ENCODE measurements at regions not wholly inside any gene's neighbourhood (a gene's known extent, or its start where the extent isn't known, plus 50 kb on each side); places are given as distances from the start of the nearest gene placed in this dataset.

DNA sequence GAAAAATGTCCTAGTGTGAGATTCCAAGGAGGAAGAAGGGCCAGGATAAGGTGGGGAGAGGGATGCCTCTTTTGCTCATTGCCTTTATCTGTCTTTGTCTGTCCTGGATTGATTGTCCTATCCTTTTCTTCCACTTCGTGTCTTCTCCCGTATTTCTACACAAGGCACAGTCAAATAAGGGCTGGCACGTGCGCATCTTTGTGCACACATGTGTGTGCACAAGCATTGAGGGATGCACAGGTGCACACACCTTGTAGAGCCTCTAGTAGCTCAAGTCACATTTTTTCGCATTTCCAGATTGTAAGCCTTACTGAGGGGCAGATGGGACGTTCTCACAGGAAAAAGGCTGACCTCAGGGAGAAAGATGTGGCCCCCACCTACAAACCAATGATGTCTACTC lies 170.2 kb upstream of the TNP1 start:
- H3K9me3 ChIP-seq (ENCODE audit: control insufficient read depth, insufficient read depth, low read length): no peaks in the 10 kb centered on the region
- no peak for TF ChIP-seq CTCF (IDR thresholded peaks at IDR 0.05; ENCODE audit: low read depth, low read length, poor library complexity, severe bottlenecking)
- no peak for TF ChIP-seq EZH2phosphoT487 (IDR thresholded peaks at IDR 0.05; ENCODE audit: borderline replicate concordance, low read length)
- no peaks in the 10 kb centered on the region for H3K9me2 ChIP-seq (replicated peaks; ENCODE audit: control insufficient read depth, low read length)
- H3K27me3 ChIP-seq (ENCODE audit: control insufficient read depth, low read length): no peaks in the 10 kb centered on the region
- no peaks in the 10 kb centered on the region for H3F3A ChIP-seq (ENCODE audit: control insufficient read depth, insufficient read depth)
- H3K79me2 ChIP-seq (ENCODE audit: control insufficient read depth, low read length): no peaks in the 10 kb centered on the region
- H3K36me3 ChIP-seq (ENCODE audit: control insufficient read depth, low read length): no peaks in the 10 kb centered on the region
- H3K4me2 ChIP-seq (ENCODE audit: low read length): no peak overlapping the region
- no peak overlapping the region for H3K4me3 ChIP-seq (ENCODE audit: low read length)
- no peaks in the 10 kb centered on the region for H3K4me1 ChIP-seq (ENCODE audit: control insufficient read depth, low read length)
- no peak overlapping the region for H3K27ac ChIP-seq (ENCODE audit: low read depth, low read length)
- H4K20me1 ChIP-seq (ENCODE audit: control insufficient read depth, insufficient read depth, low read depth, low read length): no peaks in the 10 kb centered on the region

- no peaks in the 10 kb centered on the region for H3K27me3 ChIP-seq (ENCODE audit: control insufficient read depth, low read length)
- H3K9me2 ChIP-seq (replicated peaks; ENCODE audit: control insufficient read depth, low read length): no peaks in the 10 kb centered on the region
Measured at GRCh38 chr2:217028128-217028527, 168.3 kb upstream of the TNP1 start.

DNA sequence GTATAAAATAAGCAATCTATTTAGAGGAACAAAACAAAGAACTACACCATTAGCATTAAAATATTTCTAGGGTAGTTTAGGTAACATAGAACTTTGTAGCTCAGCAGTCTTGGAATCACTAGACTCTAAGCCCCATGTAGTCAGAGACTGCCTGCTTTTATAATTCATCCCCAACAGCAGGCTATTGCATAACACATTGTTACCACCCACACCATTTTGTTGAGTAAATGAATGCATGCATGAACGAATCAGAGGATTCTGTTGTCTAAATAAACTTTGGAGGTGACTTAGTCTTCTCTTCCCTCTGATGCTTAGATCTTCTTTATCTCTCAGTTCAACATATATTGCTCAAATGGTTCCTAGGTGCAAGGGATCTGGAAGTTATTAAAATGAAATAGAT lies 167.6 kb upstream of the TNP1 start:
- Histone ChIP-seq H3K9me2 (replicated peaks; ENCODE audit: control insufficient read depth, low read length) (no peaks in the 10 kb centered on the region), H3K9me3 (ENCODE audit: control insufficient read depth, insufficient read depth, low read length) (no peaks in the 10 kb centered on the region), H3K4me2 (ENCODE audit: low read length) (no peak overlapping the region), H4K20me1 (ENCODE audit: control insufficient read depth, insufficient read depth, low read depth, low read length) (no peaks in the 10 kb centered on the region), H3K4me1 (ENCODE audit: control insufficient read depth, low read length) (no peaks in the 10 kb centered on the region), H3K79me2 (ENCODE audit: control insufficient read depth, low read length) (no peaks in the 10 kb centered on the region), H3F3A (ENCODE audit: control insufficient read depth, insufficient read depth) (no peaks in the 10 kb centered on the region), H3K36me3 (ENCODE audit: control insufficient read depth, low read length) (no peaks in the 10 kb centered on the region), H3K4me3 (ENCODE audit: low read length) (no peak overlapping the region), H3K27me3 (ENCODE audit: control insufficient read depth, low read length) (no peaks in the 10 kb centered on the region), H3K27ac (ENCODE audit: low read depth, low read length) (no peak overlapping the region)
- TF ChIP-seq CTCF (IDR thresholded peaks at IDR 0.05; ENCODE audit: low read depth, low read length, poor library complexity, severe bottlenecking) (no peak), EZH2phosphoT487 (IDR thresholded peaks at IDR 0.05; ENCODE audit: borderline replicate concordance, low read length) (no peak)

More at GRCh38 chr2:217028128-217028527, 168.3 kb upstream of the TNP1 start:
- H3F3A ChIP-seq (ENCODE audit: control insufficient read depth, insufficient read depth): no peaks in the 10 kb centered on the region
- H3K79me2 ChIP-seq (ENCODE audit: control insufficient read depth, low read length): no peaks in the 10 kb centered on the region
- H3K27ac ChIP-seq (ENCODE audit: low read depth, low read length): no peak overlapping the region
- no peak overlapping the region for H3K4me2 ChIP-seq (ENCODE audit: low read length)
- no peaks in the 10 kb centered on the region for H4K20me1 ChIP-seq (ENCODE audit: control insufficient read depth, insufficient read depth, low read depth, low read length)
- no peaks in the 10 kb centered on the region for H3K36me3 ChIP-seq (ENCODE audit: control insufficient read depth, low read length)
- no peaks in the 10 kb centered on the region for H3K9me3 ChIP-seq (ENCODE audit: control insufficient read depth, insufficient read depth, low read length)
- no peak overlapping the region for H3K4me3 ChIP-seq (ENCODE audit: low read length)
- H3K4me1 ChIP-seq (ENCODE audit: control insufficient read depth, low read length): no peaks in the 10 kb centered on the region
- TF ChIP-seq CTCF (IDR thresholded peaks at IDR 0.05; ENCODE audit: low read depth, low read length, poor library complexity, severe bottlenecking) (no peak), EZH2phosphoT487 (IDR thresholded peaks at IDR 0.05; ENCODE audit: borderline replicate concordance, low read length) (no peak)

DNA sequence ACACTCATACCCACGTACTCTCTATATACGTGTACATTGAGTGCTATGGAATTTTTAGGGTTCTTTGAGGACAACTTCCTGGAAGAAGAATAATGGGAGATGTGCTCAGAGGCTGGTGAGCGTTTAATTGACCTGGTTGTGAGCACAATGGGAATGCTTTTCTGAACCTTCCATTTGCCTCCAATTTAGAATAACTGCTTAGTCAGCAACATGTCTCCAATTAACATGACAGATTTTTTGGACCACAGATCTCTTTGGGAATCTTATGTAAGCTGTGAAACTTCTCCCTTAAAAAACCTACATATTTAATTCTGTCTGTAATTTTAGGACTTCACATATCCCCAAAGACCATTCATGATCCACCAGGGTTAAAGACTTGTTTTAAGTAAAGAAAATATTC lies 166.7 kb upstream of the TNP1 start:
- no peaks in the 10 kb centered on the region for H3K9me2 ChIP-seq (replicated peaks; ENCODE audit: control insufficient read depth, low read length)
- H3K4me2 ChIP-seq (ENCODE audit: low read length): no peak overlapping the region
- no peaks in the 10 kb centered on the region for H3K79me2 ChIP-seq (ENCODE audit: control insufficient read depth, low read length)
- H3K4me1 ChIP-seq (ENCODE audit: control insufficient read depth, low read length): no peaks in the 10 kb centered on the region
- TF ChIP-seq CTCF (IDR thresholded peaks at IDR 0.05; ENCODE audit: low read depth, low read length, poor library complexity, severe bottlenecking) (no peak), EZH2phosphoT487 (IDR thresholded peaks at IDR 0.05; ENCODE audit: borderline replicate concordance, low read length) (no peak)
- H3K9me3 ChIP-seq (ENCODE audit: control insufficient read depth, insufficient read depth, low read length): no peaks in the 10 kb centered on the region
- no peaks in the 10 kb centered on the region for H3K36me3 ChIP-seq (ENCODE audit: control insufficient read depth, low read length)
- no peaks in the 10 kb centered on the region for H3F3A ChIP-seq (ENCODE audit: control insufficient read depth, insufficient read depth)
- H4K20me1 ChIP-seq (ENCODE audit: control insufficient read depth, insufficient read depth, low read depth, low read length): no peaks in the 10 kb centered on the region
- H3K27me3 ChIP-seq (ENCODE audit: control insufficient read depth, low read length): no peaks in the 10 kb centered on the region
- H3K27ac ChIP-seq (ENCODE audit: low read depth, low read length): no peak overlapping the region
- no peak overlapping the region for H3K4me3 ChIP-seq (ENCODE audit: low read length)

Data from DOHH2 (cell line).